HG03439 (cell line): ENCODE measurements at regions not wholly inside any gene's neighbourhood (a gene's known extent, or its start where the extent isn't known, plus 50 kb on each side); places are given as distances from the start of the nearest gene placed in this dataset.

Experiments used
- ATAC-seq: cut with Tn5 transposase; IDR thresholded peaks from one replicate; pipeline ENCODE4 v1.9.1; 2021; ENCODE audit warnings: mild to moderate bottlenecking, moderate library complexity; ENCODE audit not compliant: unreplicated experiment

DNA sequence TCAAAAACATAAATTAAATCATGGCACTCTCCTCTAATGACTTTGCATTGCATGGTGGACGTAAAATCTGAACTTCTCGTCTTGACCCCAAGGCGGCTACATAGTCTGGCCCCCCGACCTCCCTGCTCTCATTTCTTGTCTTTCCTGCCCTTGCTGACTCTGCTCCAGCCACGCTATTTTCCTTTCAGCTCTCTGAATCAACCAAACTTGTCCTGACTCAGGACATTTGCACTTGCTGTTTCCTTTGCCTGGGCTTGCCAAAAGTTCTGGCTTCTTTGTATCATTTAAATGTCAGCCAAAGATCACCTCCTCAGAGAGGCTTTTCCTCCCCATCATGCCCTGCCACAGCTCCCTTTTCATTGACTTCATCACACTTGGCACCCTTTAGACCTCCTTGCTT, 107.7 kb upstream of the NFE2L3 start:
- ATAC-seq = no peak

DNA sequence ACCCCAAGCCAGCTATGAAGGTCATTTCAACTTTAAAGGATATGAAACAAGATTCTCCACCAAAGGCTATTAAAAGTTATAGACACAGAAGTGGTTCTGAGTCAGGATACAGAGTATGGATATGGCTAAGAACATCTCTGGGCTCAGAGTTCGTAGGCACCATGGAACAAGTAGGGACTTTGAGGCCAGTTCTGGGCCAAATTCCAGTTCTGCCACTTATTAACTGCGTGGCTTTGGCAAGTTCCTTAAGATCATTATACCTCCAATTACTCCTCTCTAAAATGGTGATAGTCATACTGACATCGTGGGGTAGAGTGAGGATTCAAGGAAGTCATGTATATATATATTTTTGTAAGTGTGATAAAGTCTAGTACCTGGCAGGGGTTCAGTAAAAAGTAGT, 105.8 kb upstream of the NFE2L3 start:
- no peak for ATAC-seq

DNA sequence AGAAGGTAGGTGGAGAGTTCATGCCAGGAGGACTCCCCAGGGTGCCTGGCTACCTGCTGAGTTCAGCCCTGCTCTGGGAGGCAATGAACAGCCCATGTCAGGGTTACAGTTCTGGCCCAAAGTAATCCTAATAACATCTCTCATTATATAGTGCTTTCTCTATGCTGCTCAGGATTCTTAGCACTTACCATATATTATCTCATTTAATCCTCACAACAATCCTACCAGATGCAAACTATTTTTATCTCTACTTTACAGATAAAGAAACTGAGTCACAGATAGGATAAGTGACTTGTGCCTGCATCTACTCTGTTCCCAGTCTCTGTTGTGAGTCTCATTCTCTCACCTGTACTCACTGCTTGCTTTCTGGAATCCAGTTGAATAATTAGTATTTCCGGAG, 105.1 kb upstream of the NFE2L3 start:
- no peak for ATAC-seq

DNA sequence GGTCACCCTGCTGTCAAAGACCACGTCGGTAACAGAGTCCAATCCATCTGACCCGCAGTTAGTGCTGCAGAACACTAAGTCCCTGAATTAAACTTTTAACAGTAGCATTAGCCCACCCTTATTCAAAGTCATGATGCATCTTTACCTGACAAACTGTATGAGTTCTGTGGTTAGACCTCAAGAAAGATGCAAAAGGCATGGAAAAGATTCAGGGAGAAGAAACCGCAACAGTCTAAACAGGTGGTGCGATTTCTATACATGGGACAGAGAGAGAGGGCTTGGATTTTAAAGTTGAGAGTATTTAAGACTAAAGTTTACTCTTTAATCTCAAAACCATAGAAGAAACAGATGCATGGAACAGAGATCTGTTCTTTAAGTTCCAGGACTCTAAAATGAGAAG, 103.3 kb upstream of the NFE2L3 start:
- ATAC-seq = no peak

DNA sequence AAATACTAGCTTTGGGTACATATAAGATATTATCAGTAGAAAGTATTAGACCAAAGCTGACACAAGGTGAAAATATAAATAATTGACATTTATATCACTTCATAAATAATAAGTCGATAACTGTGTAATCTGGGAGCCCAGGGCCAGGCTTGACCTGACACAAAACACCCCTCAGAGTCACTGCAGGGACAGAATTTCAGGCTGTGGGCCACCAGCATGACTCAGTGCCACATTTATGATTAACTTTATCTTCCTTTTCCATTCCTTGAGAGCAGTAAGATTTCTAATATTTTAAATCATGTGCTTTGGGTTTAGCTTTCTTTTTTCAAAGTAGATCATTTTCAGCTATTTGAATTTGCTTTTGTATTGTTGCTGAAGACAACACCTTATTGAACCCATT, 102.9 kb upstream of the NFE2L3 start:
- no peak for ATAC-seq

DNA sequence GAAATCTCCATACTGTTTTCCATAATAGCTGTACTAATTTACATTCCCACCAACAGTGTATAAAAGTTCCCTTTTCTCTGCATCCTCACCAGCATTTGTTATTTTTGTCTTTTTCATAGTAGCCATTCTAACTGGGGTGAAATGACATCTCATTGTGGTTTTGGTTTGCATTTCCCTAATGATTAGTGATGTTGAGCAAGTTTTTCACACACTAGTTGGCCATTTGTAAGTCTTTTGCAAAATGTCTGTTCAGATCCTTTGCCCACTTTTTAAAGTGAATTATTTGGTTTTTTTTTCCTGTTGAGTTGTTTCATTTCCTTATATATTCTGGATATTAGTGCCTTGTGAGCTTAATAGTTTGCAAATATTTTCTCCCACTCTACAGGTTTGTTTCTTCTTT, 101.0 kb upstream of the NFE2L3 start:
- no peak for ATAC-seq

DNA sequence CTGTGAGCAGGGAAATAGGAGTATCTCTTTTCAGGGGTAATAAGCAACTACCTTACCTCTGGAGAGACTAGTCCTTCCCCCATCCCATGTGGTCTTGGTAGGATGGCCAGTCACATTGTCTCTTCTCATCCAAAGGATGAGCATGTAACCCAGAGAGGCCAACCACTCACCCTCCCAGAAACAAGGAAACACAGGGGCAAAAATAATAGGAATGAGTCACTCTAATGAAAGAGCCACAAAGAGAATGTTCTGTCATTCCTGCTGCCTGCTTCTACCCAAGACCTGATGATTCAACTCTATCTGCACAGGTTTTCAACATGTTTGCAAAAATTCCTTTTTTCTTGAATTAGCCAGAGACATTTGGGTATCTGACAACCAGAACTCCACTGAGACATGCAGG, 99.3 kb upstream of the NFE2L3 start:
- no peak for ATAC-seq

DNA sequence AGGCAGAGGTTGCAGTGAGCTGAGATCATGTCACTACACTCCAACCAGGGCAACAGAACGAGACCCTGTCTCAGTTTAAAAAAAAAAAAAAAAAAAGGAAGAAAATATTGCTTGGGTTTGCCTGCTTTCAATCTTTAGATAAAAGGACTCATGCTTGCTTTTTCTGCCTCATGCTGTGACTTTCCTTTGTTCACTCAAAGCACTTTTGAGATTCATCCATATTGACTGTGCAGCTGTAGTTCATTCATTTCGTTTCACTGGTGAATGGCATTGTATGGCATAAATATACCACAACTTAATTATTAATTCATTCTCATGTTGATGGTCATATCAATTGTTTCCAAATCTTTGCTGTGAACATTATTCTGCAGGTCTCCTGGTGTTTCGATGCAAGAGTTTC, 97.6 kb upstream of the NFE2L3 start:
- ATAC-seq = no peak

DNA sequence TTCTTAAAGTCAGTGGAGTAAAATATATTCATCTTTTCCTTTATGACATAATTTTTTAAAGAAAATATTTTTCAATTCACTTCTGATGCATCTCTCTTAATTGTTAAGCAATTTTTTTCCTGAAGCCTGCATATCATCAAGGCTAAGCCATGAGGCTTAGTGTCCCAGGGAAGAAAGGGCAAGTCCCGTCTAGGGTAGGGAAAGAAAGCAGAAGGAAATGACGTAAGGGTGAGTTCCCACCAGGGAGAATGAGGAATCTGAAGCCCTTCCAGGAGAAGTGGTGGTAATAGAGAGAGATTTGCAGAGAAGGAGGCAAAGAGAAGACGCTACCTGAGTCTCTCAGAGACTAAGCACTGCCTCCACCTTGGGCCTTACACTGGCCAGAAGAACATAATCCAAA, 96.8 kb upstream of the NFE2L3 start:
- ATAC-seq = no peak

DNA sequence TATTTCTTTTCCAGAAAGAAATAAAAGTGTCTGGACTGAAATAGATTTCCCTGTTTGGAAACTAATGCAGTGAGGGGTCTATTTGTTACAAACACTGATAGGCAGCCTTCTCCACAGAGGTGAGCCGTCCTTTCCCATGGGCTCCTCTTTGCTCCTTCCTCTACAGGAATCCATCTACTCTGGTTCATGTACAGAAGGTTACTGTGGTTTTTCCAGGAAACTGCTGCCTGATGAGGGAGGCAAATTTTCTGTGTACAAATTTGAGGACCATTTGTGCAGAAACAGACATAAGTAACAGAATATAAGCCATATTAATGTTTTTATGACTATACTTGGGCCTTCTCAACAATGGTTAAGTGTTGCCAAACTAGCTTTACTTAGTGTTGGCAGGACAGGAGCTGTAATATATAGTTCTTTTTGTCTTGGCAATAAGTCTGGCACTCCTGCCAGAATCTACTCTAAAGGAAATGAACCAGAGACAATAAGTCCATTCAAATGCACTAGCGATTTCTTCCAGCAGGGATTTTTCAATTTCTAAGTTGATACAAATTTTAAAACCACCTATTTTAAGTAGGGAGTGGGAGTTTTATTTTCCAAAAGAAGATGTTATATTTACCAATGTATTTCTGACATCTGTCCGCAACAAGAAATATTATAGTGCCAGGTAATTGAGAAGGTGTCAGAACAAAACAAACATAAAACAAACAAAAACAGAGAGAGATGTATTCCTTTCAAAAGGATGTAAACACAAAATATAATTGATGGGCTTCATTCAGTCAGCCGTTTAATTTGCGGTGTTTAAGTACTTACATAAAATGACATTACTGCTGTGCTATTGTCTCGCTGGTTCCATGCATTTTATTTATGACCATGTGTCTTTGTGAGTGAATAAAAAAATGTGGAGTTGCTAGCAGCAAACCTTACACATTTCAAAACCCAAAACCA, 91.0 kb upstream of the NFE2L3 start:
- no peak for ATAC-seq

DNA sequence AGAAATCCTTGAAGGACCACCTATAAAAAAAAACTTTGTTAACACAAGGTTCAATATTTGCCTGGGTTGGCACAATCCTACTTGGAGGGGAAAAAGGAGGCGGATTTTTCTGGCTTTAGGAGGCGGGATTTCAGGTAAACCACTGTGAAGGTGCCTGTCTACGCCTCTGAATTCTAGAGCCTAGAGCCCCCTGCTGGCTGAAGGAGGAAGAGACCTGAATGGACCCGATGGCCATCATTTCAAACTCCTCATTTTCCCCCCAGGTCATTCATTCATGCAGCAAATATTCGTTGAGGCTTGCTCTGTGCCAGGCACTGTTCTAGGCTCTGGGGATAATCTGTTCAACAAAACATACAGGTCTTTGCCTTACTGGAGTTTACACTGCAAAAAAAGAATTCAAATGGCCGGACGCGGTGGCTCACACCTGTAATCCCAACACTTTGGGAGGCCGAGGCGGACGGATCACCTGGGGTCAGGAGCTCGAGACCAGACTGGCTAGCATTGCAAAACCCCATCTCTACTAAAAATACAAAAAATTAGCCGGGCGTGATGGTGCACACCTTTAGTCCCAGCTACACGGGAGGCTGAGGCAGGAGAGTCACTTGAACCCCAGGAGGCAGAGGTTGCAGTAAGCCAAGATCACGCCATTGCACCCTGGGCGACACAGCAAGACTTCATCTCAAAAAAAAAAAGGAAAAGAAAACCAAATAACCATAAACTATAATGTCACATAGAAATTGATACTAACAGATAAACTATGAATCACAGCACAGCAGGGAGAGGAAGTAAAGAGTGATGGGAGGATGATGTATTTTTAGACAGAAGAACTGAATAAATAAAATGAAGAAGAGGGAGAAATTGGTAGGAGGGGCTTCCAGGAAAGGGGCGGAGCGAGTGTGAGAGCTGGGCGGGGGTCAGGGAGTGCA, 90.1 kb upstream of the NFE2L3 start:
- no peak for ATAC-seq

DNA sequence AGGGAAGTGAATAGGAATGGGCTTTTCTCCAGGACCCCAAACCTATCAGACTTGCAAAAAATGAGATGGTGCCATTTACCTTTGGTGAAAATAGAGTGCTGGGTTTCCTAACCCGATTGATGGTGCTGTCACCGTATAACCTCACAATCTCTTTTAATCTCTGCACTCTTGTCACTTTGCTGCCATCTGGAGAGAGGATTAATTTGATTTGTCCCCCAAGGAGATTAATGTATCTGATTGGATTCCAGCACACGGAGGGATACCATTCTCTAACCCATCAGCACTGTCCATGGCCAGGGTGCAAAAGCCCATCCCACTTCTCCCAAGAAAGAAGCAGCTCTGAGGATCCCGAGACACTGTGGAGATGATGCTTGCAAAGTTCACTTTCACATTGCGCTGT, 86.3 kb upstream of the NFE2L3 start:
- no peak for ATAC-seq

DNA sequence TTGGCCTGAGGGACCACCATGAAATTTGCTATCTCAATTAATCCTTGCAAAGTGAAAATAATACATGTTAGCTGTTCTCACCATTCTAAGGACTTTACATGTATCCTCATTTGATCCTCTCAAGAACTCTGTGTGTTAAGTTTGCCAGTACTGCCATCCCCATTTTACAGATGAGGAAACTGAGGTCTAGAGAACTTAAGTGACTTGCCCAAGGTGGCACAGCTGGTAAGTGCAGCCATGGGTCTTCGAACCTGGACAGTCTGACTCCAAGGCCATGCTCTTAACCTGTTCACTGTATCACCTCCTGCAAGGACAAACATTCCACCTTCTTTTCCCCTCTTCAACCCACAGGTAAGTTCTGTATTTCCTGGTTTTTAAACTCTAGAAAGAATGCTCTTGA, 85.3 kb upstream of the NFE2L3 start:
- ATAC-seq = no peak

DNA sequence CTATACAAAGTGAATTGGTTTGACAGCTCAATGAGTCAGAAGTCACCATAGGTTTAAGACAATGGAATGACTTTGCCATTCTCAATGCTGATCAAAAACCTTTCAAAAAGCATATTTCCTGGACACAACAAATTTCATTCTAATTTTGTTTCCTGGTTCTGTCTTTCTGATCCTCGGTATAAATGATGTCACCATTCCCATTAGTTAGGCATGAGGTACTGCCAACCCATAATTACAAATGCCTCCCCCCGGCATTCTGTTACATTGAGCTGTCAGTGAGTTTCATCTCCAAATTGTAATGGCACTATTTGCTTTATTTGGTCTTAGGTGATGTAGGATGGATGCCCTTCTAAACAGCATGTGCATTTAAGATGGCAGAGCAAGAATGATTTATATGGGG, 81.7 kb upstream of the NFE2L3 start:
- ATAC-seq = no peak

DNA sequence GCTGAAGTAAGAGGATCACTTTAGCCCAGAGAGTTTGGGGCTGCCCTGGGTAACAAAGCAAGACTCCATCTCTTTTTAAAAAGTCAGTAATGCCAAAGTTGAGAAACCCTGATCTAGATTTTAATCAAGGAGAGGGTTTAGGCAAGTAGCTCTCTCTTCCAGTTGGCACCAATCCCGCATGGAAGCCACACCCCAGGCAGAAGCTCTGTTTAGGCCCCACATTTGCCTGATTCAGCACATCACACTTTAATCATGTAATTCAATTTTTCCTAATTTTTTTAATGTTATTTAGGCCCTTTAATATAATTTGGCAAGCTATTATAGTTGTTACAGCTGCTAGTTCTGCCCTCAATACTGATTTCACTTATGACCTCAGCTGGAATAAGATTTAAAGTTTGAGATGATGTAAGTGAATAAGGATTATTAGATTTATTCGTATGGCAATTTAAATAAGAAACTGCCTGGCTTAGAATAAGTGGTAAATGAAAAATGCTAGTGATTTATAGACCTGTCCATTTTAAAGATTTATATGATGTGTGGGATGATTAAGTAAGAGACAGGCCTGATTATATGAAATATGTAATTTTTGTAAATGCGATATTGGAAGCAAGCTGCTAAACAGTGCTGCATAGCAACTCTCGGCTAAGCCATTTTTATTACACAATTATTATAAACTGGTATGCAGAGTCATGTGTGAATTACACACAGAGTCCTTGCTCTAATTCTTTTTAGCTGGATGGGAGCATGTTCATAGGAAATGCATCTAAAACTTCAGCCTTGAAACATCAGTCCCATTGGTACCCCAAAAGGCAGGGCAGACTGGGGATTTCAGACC, 80.2 kb upstream of the NFE2L3 start:
- ATAC-seq = no peak

DNA sequence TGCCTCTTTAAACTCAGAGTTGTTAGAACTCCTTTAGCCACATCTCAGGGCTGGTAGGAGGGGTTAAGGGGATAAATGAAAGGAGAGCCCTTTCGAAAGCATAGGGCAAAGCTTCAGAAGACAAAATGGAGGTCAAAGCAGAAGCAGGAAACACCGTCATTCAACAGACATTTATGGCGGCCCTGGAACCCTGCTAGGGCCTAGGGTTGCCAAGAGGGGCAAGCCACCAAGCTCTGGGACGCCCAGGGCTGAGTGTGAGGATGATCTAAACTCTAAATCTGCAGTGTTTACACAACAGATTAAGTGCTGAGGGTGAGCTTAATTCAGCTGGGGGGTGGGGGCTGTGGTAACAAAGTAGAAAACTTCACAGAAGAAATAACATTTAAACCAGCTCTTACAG, 79.0 kb upstream of the NFE2L3 start:
- ATAC-seq = no peak

DNA sequence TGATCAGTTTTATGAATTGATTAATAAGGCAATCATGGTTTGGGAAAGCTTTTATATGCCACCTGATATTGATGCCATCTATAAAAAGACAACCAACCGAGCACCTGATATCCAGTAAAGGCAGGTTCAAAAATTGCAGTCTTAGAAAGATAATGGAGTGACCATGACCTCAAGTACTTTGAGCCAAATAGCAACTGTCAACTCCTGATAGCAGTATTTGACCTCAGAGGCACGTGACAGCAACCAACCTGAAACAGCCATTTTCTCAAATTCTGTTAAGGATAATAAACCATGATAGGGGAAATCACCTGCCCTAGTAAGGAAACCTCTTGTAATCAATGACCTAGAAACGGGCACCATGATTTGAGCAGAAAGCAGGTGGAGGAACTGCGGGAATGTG, 77.1 kb upstream of the NFE2L3 start:
- ATAC-seq = no peak

DNA sequence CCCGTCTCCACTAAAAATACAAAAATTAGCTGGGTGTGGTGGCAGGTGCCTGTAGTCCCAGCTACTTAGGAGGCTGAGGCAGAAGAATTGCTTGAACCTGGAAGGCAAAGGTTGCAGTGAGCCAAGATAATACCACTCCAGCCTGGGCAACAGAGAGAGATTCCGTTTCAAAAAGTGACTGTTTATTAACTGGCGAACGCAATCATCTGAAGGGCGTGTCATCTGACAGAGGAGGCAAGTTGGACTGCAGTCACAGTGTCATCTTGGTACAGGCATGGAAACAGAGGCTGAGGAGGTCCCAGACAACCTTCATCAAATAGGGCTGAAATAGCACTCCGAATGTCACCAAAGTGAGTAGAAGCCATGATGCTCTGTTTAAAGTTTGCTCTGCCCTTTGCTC, 75.3 kb upstream of the NFE2L3 start:
- ATAC-seq = no peak

DNA sequence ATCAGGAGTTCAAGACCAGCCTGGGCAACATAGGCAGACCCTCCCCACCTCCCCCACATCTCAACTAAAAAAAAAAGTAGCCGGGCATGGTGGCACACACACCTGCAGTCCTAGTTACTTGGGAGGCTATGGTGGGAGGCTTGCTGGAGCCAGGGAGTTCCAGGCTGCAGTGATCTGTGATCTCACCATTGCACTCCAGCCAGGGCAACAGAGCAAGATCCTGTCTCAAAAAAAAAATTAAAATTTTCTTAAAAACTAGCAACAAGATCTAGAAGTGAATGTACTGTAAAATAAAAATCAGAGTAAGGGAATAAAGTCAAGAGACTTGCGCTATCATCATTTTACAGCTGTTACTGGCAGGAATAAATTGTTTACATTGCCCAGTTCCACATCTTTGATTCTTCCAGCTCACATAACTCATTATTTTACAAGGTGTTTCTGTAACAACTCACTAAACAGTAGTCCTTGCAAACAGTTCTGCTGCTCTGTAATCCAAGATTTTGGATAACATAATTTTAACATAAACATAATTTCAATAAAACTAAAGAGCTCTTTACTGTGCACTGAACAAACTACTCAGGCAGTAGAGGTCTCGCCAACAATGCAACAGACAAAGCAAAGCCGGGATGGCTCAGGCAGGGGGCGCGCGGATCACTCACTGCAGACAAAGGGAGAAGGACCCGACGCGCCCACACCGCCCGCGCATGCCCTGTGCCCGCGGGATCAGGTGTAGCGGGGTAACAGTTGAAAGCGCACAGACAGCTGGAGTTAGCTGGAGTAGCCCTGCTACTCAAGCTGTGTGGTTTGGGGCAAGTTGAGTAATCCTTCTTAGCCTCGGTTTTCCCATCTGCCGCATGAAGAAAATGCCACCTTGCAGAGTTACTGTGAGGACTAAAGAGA, 73.3 kb upstream of the NFE2L3 start:
- ATAC-seq = peak; percentile 79

DNA sequence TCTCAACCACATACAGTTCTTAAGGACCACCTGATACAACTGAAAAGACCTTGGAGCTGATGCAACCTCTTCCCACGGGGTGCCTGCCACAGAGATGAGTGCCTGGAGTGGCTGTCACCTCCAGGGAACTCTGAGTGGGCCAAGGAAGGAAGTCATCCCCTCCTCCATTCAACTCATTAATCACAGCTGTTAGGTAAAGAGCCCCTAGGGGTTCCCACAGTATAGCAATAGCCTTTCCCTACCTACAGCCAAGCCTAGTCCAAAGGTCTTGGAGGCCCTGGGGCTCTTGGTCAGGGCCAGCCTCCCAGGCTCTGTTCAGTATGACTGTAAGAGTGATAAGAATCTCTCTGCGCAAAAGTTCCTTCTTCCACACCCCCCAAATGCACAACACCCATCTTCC, 70.4 kb upstream of the NFE2L3 start:
- no peak for ATAC-seq
